ENCODE measurements at regions not wholly inside any gene's neighbourhood (a gene's known extent, or its start where the extent isn't known, plus 50 kb on each side); places are given as distances from the start of the nearest gene placed in this dataset.

- H3K4me3 ChIP-seq (replicated peaks; ENCODE audit: insufficient read depth, low read length), result no peak overlapping the region
- TF ChIP-seq GABPA (IDR thresholded peaks at IDR 0.05; ENCODE audit: low read depth) (no peak), POLR2AphosphoS5 (IDR thresholded peaks at IDR 0.05; ENCODE audit: low read depth) (no peak), SPI1 (IDR thresholded peaks at IDR 0.05; ENCODE audit: borderline replicate concordance, low read depth) (no peak), REST (IDR thresholded peaks at IDR 0.05; ENCODE audit: insufficient replicate concordance, low read depth) (no peak)
- TF ChIP-seq, protein P1, sequence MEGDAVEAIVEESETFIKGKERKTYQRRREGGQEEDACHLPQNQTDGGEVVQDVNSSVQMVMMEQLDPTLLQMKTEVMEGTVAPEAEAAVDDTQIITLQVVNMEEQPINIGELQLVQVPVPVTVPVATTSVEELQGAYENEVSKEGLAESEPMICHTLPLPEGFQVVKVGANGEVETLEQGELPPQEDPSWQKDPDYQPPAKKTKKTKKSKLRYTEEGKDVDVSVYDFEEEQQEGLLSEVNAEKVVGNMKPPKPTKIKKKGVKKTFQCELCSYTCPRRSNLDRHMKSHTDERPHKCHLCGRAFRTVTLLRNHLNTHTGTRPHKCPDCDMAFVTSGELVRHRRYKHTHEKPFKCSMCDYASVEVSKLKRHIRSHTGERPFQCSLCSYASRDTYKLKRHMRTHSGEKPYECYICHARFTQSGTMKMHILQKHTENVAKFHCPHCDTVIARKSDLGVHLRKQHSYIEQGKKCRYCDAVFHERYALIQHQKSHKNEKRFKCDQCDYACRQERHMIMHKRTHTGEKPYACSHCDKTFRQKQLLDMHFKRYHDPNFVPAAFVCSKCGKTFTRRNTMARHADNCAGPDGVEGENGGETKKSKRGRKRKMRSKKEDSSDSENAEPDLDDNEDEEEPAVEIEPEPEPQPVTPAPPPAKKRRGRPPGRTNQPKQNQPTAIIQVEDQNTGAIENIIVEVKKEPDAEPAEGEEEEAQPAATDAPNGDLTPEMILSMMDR (IDR thresholded peaks at IDR 0.05; ENCODE audit: insufficient read depth, low read length), result no peak
- H3K27ac ChIP-seq (replicated peaks), result no peak overlapping the region
- DNase-seq (ENCODE audit: low read depth in 1 of 2, low spot score in 1 of 2), result no peak
- no peaks in the 10 kb centered on the region for H3K27me3 ChIP-seq (ENCODE audit: insufficient read depth, poor library complexity, severe bottlenecking)
Observed at GRCh38 chr4:125517831-125518230, 203.1 kb downstream of the FAT4 start.

GRCh38 chr4:125518281-125518680, 203.5 kb downstream of the FAT4 start:
- TF ChIP-seq POLR2AphosphoS5 (IDR thresholded peaks at IDR 0.05; ENCODE audit: low read depth) (no peak), SPI1 (IDR thresholded peaks at IDR 0.05; ENCODE audit: borderline replicate concordance, low read depth) (no peak), GABPA (IDR thresholded peaks at IDR 0.05; ENCODE audit: low read depth) (no peak), REST (IDR thresholded peaks at IDR 0.05; ENCODE audit: insufficient replicate concordance, low read depth) (no peak)
- TF ChIP-seq, protein P1 (IDR thresholded peaks at IDR 0.05; ENCODE audit: insufficient read depth, low read length), result no peak
- H3K27me3 ChIP-seq (ENCODE audit: insufficient read depth, poor library complexity, severe bottlenecking), result no peaks in the 10 kb centered on the region
- DNase-seq (ENCODE audit: low read depth in 1 of 2, low spot score in 1 of 2), result no peak
- H3K27ac ChIP-seq (replicated peaks), result no peak overlapping the region
- no peak overlapping the region for H3K4me3 ChIP-seq (replicated peaks; ENCODE audit: insufficient read depth, low read length)

DNA sequence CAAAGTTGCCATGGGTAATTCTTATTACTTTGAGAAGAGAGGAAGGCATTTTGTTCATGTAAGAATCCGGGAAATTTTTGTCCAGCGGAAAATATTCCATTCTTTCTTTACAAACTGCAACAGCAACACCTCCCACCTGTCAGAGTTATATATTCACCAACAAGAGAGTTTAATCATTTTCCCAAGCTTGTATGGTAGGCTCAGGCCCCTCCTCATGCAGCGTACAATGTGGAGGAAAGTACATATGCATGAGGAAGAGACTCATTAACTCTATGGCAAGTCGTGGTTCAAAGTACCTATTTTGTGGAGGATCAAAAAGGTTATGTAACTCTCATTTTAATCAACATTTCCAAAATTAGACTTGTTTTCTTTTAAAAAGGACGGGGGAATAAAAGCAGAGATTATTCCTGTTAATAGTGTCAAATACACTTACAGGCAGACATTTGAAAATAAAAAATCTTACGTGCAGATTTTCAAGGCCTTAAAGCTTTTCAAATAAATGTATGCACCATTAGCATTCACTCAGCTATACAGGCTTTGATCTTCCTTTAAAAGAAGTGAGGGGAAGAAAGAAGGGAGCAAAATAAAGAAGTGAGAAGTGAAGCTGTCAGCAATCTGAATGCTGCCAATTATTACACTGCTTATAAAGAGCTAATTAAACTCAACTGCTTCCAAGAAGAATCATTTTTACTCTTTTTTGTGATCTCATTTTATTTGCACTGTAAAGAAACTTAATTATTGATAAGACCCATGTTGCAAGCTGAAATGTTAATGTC, 204.8 kb downstream of the FAT4 start:
- no peak for TF ChIP-seq SPI1 (IDR thresholded peaks at IDR 0.05; ENCODE audit: borderline replicate concordance, low read depth)
- TF ChIP-seq POLR2AphosphoS5 (IDR thresholded peaks at IDR 0.05; ENCODE audit: low read depth), result no peak
- TF ChIP-seq, protein P1 (IDR thresholded peaks at IDR 0.05; ENCODE audit: insufficient read depth, low read length), result no peak
- no peak for TF ChIP-seq GABPA (IDR thresholded peaks at IDR 0.05; ENCODE audit: low read depth)
- TF ChIP-seq REST (IDR thresholded peaks at IDR 0.05; ENCODE audit: insufficient replicate concordance, low read depth), result no peak
- no peak overlapping the region for H3K27ac ChIP-seq (replicated peaks)
- no peak for DNase-seq (ENCODE audit: low read depth in 1 of 2, low spot score in 1 of 2)
- no peak overlapping the region for H3K4me3 ChIP-seq (replicated peaks; ENCODE audit: insufficient read depth, low read length)
- H3K27me3 ChIP-seq (ENCODE audit: insufficient read depth, poor library complexity, severe bottlenecking), result no peaks in the 10 kb centered on the region

Measured in HL-60 (cell line).